ENCODE measurements at regions not wholly inside any gene's neighbourhood (a gene's known extent, or its start where the extent isn't known, plus 50 kb on each side); places are given as distances from the start of the nearest gene placed in this dataset.

- no peaks in the 10 kb centered on the region for H3K36me3 Mint-ChIP-seq (ENCODE audit: unreplicated experiment)
- no peak for DNase-seq
- H3K4me1 Mint-ChIP-seq (ENCODE audit: low read depth, unreplicated experiment) = no peaks in the 10 kb centered on the region
- no peaks in the 10 kb centered on the region for H3K27me3 Mint-ChIP-seq (ENCODE audit: unreplicated experiment)
- H3K27ac Mint-ChIP-seq (ENCODE audit: unreplicated experiment) = no peak overlapping the region
- TF ChIP-seq CTCF (IDR thresholded peaks at IDR 0.05; ENCODE audit: partially characterized antibody, unreplicated experiment) = no peak
- no peak overlapping the region for H3K4me3 Mint-ChIP-seq (ENCODE audit: unreplicated experiment)
- no peaks in the 10 kb centered on the region for H3K9me3 Mint-ChIP-seq (ENCODE audit: unreplicated experiment)
Measured at GRCh38 chr3:140834266-140835037, 107.2 kb upstream of the SLC25A36 start.

GRCh38 chr3:140842984-140843649 is 98.5 kb upstream of the SLC25A36 start:
- TF ChIP-seq CTCF (IDR thresholded peaks at IDR 0.05; ENCODE audit: partially characterized antibody, unreplicated experiment) = no peak
- Mint-ChIP-seq H3K36me3 (ENCODE audit: unreplicated experiment) (no peaks in the 10 kb centered on the region), H3K4me1 (ENCODE audit: low read depth, unreplicated experiment) (peaks cover 11% of the 10 kb centered on the region), H3K4me3 (ENCODE audit: unreplicated experiment) (no peak overlapping the region), H3K9me3 (ENCODE audit: unreplicated experiment) (no peaks in the 10 kb centered on the region), H3K27ac (ENCODE audit: unreplicated experiment) (no peak overlapping the region), H3K27me3 (ENCODE audit: unreplicated experiment) (peaks cover 1% of the 10 kb centered on the region)
- no peak for DNase-seq

- peaks cover 11% of the 10 kb centered on the region for H3K4me1 Mint-ChIP-seq (ENCODE audit: low read depth, unreplicated experiment)
- no peak overlapping the region for H3K4me3 Mint-ChIP-seq (ENCODE audit: unreplicated experiment)
- no peaks in the 10 kb centered on the region for H3K36me3 Mint-ChIP-seq (ENCODE audit: unreplicated experiment)
- H3K27me3 Mint-ChIP-seq (ENCODE audit: unreplicated experiment) = peaks cover 1% of the 10 kb centered on the region
- no peak overlapping the region for H3K27ac Mint-ChIP-seq (ENCODE audit: unreplicated experiment)
- TF ChIP-seq CTCF (IDR thresholded peaks at IDR 0.05; ENCODE audit: partially characterized antibody, unreplicated experiment) = no peak
- DNase-seq = peak; percentile 21
- H3K9me3 Mint-ChIP-seq (ENCODE audit: unreplicated experiment) = no peaks in the 10 kb centered on the region
Measured at GRCh38 chr3:140843656-140844055, 98.0 kb upstream of the SLC25A36 start.

GRCh38 chr3:140844072-140844471 is 97.6 kb upstream of the SLC25A36 start:
- Mint-ChIP-seq H3K36me3 (ENCODE audit: unreplicated experiment) (no peaks in the 10 kb centered on the region), H3K4me3 (ENCODE audit: unreplicated experiment) (no peak overlapping the region), H3K9me3 (ENCODE audit: unreplicated experiment) (no peaks in the 10 kb centered on the region), H3K27ac (ENCODE audit: unreplicated experiment) (no peak overlapping the region), H3K27me3 (ENCODE audit: unreplicated experiment) (peaks cover 1% of the 10 kb centered on the region), H3K4me1 (ENCODE audit: low read depth, unreplicated experiment) (peaks cover 11% of the 10 kb centered on the region)
- no peak for TF ChIP-seq CTCF (IDR thresholded peaks at IDR 0.05; ENCODE audit: partially characterized antibody, unreplicated experiment)
- DNase-seq = no peak

GRCh38 chr3:140845882-140846281 is 95.8 kb upstream of the SLC25A36 start:
- Mint-ChIP-seq H3K9me3 (ENCODE audit: unreplicated experiment) (no peaks in the 10 kb centered on the region), H3K4me3 (ENCODE audit: unreplicated experiment) (no peak overlapping the region), H3K36me3 (ENCODE audit: unreplicated experiment) (no peaks in the 10 kb centered on the region), H3K4me1 (ENCODE audit: low read depth, unreplicated experiment) (peaks cover 11% of the 10 kb centered on the region), H3K27me3 (ENCODE audit: unreplicated experiment) (peaks cover 1% of the 10 kb centered on the region), H3K27ac (ENCODE audit: unreplicated experiment) (no peak overlapping the region)
- TF ChIP-seq CTCF (IDR thresholded peaks at IDR 0.05; ENCODE audit: partially characterized antibody, unreplicated experiment) = no peak
- no peak for DNase-seq
